Neural progenitor cell (in vitro differentiated cells): ENCODE measurements at regions not wholly inside any gene's neighbourhood (a gene's known extent, or its start where the extent isn't known, plus 50 kb on each side); places are given as distances from the start of the nearest gene placed in this dataset.

Experiments used
- CTCF ChIP-seq: fragments of 200-600 bp; sonication (generic); IDR thresholded peaks from 2 replicates; pipeline ENCODE4 v1.5.1; 2017; ENCODE audit warnings: antibody characterized with exemption, mild to moderate bottlenecking
- EZH2 ChIP-seq: fragments of 200-600 bp; sonication (generic); IDR thresholded peaks from 2 replicates; pipeline ENCODE4 v1.6.1; 2017; ENCODE audit warnings: antibody characterized with exemption, mild to moderate bottlenecking, moderate library complexity

GRCh38 chr16:61460020-61460419 is 576.2 kb downstream of the CDH8 start:
- TF ChIP-seq CTCF (no peak), EZH2 (no peak)
